NCI-H2029 (cell line): ENCODE measurements at regions not wholly inside any gene's neighbourhood (a gene's known extent, or its start where the extent isn't known, plus 50 kb on each side); places are given as distances from the start of the nearest gene placed in this dataset.

ENCODE experiments used
- DNase-seq: peaks from one replicate; lab custom pipeline; 2025; lab: John Stamatoyannopoulos, UW

GRCh38 chr7:45350896-45351295 lies 193.3 kb downstream of the RAMP3 start:
- DNase-seq: no peak

DNA sequence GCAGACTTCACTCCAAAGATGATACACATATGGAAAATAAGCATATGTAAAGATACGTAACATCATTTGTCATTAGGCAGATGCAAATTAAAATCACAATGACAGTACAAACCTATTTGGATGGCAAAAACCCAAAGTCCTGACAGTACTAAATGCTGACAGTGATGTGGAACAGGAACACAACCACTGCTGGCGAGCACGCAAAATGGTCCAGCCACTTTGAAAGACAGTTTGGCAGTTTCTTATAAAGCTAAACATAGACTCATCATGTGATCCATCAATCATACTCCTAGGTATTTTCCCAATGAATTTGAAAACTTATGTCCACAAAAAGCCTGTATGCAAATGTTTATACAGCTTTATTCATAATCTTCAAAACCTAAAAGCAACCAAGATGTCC lies 200.7 kb downstream of the RAMP3 start:
- no peak for DNase-seq

DNA sequence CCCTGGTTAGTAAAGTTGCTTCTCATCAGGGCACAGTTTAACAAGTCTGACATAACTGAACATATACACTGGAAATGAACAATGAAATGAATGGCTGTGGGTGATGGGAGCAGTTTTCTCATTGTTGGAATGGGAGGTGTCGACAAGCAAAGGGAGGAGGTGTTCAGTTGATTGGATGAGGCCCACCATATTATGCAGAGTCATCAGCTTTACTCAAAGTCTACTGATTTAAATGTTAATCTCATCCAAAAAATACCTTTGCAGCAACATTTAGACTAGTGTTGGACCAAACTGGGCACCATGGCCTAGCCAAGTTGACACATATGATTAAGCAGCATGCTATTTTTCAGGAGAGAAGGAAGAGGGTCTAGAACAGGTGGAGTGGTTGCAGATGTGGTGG lies 201.7 kb downstream of the RAMP3 start:
- no peak for DNase-seq

DNA sequence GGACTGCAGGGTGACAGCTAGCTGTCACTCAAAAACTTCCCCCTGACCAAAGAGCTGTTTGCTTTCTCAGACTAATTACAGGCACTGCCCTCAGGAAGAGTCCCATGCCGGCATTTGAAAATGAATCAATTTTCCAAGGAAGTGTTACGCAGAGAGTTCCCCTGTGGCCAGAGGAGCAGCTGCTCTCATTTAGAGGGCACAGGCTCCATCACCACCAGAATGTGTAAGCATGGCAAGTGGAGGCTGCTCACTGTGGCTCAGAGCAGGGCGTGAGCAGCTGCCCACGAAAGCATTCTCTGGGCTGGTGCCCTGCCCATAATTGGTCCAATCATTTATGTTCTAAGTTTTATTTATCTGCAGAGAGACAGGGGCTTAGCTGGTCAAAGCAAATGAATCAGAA lies 202.2 kb downstream of the RAMP3 start:
- no peak for DNase-seq

- no peak for DNase-seq
These were observed 206.1 kb downstream of the RAMP3 start for GRCh38 chr7:45363669-45364068.

- DNase-seq: no peak
These were observed 207.8 kb downstream of the RAMP3 start for GRCh38 chr7:45365341-45365740.

DNA sequence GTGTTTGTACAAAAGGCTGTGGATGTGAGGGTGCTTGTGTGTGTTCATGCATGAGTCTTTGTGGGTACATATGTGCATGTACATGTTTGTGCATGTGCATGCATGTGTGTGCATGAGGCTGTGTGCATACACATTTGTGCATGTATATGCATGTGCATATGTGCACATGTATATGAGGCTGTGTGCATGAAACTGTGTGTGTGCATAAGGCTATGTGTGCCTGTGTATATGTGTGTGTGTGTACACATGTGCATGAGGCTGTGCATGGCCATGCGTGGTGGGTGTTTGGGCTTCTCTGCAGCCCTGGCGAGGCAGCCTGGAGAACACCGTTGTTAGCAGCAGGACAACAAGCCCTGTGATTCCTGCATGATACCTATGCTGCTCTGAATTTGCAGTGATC lies 207.7 kb upstream of the ADCY1 start:
- DNase-seq: no peak

GRCh38 chr7:45367026-45367425 lies 207.1 kb upstream of the ADCY1 start:
- DNase-seq: no peak

GRCh38 chr7:45368129-45368807 lies 205.9 kb upstream of the ADCY1 start:
- DNase-seq: no peak

- DNase-seq: no peak
These were observed 189.7 kb upstream of the ADCY1 start for GRCh38 chr7:45384499-45384898.

DNA sequence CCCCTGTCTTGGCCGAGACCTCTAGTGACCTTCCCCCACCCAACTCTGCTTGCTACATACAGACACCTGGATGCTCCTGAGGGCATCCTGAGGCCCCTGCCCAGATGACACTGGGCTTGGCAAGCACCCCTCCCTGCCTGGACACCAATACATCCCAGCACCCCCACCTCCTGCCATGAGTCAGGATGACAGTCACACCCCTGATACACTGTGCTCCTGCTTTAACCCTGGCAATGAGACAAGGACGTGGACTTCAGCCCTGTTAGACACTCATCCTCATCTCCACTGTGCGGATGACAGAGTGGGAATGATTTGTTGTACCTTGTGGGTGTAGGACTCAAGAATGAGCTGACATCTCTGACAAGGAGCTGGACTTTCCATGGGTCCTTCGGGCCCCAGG lies 186.3 kb upstream of the ADCY1 start:
- no peak for DNase-seq

DNA sequence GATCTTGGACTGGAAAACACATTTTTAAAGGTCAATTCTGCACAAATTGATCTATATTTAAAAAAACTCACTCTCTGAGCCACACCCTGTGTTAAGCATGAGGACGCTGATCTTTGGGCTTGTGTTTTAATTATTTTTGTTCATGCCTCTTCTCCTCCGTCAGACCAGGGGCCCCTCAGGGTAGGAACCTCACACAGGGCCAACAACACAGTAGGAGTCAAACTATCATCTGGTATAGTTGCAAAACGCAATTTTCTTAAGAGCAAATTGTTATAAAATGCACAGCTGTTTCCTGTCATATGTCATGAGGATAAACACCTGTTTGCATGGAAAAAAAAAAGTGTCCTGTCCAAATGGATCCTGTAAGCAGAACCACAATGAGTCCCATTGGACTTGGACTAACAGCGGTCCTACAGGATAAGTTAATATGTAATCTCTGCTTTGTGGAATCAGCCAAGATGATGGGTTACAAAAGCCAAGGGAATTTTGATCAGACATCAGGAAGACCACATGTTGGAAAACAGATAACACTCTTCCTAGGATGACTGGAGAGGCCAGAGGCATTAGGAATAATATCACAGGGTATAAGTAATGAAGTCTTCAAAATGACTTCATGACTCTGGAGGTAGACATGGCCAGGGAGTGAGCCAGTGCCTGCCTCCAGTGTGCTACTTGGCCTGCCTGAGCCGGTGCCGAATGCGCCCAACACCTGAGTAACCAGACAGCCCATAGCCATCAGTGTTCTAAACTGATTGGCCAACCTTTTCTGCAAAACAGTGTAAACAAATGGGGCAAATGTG lies 184.9 kb upstream of the ADCY1 start:
- DNase-seq: no peak

DNA sequence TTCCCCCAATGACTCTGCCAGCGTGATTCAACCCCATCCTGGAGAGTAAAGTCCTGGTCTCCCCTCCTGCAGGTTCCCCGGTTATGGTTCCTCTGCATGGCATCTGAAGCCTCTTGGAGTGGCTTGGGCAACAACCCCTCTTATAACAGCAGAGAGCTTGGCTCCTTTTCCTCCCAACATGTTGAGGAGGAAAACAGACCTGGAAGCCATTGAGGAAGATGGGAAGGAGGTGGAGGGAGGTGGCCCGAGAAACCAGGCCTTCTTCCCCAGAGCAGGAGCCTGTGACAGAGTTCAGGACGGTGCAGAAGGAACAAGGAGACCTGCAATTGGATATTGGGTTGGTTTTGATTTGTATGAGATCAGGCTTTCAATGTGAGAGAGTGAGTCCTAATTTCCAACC lies 184.0 kb upstream of the ADCY1 start:
- DNase-seq: no peak

GRCh38 chr7:45390731-45391130 lies 183.4 kb upstream of the ADCY1 start:
- no peak for DNase-seq

GRCh38 chr7:45391618-45392451 lies 182.3 kb upstream of the ADCY1 start:
- no peak for DNase-seq

GRCh38 chr7:45394117-45394708 lies 180.0 kb upstream of the ADCY1 start:
- no peak for DNase-seq

DNA sequence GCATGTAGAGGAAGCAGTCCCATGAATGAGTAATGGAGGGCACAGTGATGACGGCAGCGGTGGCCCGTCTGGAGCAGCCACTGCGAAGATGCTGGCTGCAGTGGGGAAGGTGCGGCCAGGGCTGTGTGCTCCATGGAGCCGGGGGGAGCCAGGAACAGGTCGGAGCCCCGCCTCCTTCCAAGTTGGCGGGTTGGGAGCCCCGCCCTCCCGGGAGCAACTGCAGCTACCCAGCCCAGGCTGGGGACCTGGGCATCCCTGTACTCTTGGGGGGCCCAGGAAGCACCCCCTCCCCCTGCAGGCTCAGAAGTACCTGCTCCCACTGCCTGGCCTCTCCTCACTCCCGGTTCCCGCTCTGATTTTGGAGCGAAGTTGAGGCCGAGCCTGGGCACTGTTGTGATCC lies 175.1 kb upstream of the ADCY1 start:
- no peak for DNase-seq

- DNase-seq: no peak
These were observed 173.5 kb upstream of the ADCY1 start for GRCh38 chr7:45400680-45401079.

DNA sequence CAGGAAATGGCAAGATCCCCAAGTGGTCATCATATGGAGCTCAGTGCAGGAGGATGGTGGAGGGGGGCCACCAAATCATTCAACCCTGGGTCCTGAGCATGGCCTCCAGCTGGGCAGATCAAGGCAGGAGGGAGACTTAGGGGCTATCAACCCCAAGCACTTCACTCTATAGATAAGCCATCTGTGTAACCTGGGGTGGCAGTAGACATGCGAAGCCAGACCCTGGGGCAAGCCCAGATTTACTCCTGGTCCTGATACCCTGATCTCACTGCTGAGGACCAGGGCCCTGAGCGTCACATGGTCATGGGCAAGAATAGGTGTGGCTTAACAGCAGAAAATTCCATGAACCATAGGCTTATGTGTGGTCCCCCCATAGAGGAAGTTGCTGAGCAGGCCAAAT lies 173.0 kb upstream of the ADCY1 start:
- DNase-seq: no peak

- DNase-seq: no peak
These were observed 172.3 kb upstream of the ADCY1 start for GRCh38 chr7:45401851-45402250.

DNA sequence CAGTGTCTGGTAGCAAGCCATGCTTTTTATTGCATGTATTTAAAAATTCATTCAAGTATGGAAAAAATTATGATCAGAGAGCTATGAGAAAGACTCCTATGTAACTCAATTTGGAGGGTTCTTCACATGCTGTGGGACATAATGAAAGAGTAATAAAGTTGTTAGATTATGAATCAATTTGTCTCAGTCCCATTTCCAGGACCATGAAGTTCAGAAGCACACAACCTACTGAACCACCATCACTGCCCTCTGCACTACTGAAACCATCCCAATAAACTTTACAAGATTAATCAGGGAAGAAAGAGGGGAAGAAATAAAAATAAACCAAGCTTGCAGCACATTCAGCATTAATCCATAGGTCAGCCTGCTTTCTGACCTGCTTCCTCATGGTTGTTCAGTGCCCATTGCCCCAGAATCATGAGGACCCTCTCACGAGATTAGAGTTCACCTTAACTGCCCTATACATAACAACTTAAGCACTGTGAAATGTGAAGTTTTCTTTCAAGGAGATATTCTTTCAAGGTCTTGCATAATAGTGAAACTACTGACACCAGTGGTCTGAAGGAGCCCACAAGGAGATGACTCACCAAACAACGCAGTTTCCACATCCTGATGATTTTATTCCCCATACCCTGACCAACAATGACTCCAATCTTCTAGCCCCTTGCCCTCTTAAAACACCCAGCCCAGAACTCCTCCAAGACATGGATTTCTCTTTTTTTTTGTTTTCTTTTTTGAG lies 171.5 kb upstream of the ADCY1 start:
- no peak for DNase-seq

DNA sequence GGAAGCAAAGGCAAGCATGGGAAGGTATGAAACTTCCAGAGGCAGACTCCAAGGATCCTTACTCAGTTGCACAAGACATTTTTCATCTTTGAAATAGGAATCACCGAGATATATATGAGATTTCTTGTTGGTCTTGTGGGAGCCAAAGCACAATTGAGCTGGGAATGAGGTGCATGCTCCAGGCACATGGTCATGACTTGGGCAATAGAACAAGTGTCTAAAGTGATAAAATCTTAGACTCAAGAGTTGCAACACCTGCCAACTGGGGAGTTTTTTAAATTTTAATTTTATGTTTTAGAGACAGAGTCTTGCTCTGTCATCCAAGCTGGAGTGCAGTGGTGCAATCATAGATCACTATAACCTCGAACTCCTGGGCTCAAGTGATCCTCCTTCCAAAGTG lies 169.5 kb upstream of the ADCY1 start:
- DNase-seq: no peak
